HG03521 (cell line): ENCODE measurements at regions not wholly inside any gene's neighbourhood (a gene's known extent, or its start where the extent isn't known, plus 50 kb on each side); places are given as distances from the start of the nearest gene placed in this dataset.

Source experiments
- ATAC-seq: cut with Tn5 transposase; IDR thresholded peaks from one replicate; pipeline ENCODE4 v1.9.1; 2021; ENCODE audit warnings: mild to moderate bottlenecking, moderate library complexity; ENCODE audit not compliant: unreplicated experiment

DNA sequence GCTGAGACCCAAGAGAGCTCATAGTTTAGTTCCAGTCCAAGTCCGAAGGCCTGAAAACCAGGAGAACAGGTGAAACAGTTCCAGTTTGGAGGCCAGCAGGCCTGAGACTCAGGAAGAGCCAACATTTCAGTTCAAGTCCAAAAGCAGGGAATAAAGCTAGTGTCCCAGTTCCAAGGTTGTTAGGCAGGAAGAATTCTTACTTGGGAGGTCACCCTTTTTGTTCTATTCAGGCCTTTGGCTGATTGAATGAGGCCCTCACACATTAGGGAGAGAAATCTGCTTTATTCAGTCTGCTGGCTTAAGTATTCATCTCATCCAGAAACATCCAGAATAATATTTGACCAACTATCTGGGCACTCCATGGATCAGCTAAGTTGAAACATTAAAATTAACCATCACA is 294.6 kb downstream of the PCNX1 start:
- no peak for ATAC-seq

DNA sequence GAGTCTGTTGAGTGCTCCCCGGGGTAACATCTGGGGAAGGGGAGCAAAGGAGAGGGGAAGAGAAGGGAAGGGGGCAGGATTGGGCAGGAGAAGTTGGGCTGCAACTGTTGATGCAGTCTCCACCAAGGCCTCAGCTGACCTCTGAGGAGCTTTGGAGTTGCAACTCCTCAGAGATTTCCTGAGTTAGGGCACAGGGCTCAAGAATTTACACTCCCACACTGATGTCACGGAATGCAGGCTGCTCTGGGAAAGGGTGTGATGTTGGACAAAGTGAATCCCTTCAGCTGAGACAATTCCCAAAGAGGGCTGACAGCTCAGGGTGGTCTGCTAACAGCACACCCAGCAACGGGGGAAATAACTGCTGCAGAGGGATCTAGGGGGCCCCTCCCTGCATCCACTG is 295.6 kb downstream of the PCNX1 start:
- ATAC-seq, result no peak

DNA sequence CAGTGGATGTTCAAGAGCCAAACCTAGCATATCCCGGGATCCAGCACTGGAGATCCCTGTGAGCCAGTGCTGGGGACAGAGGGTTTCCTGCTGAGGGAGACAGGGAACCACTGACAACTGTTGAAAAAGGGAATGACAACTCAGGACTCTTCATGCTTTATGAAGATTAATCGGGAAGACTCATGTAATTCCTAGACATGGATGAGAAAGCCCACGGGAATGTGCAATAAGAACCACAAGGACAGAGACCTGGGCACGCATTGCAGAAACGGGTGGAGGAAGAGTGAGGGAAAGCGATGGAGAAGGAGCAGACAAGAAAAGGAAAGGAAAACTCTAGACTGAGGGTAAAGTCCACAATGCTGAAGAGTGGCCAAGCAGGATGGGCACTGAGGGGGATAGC is 296.0 kb downstream of the PCNX1 start:
- ATAC-seq, result no peak

- ATAC-seq, result no peak
These were observed 297.0 kb downstream of the PCNX1 start for GRCh38 chr14:71204231-71204630.

DNA sequence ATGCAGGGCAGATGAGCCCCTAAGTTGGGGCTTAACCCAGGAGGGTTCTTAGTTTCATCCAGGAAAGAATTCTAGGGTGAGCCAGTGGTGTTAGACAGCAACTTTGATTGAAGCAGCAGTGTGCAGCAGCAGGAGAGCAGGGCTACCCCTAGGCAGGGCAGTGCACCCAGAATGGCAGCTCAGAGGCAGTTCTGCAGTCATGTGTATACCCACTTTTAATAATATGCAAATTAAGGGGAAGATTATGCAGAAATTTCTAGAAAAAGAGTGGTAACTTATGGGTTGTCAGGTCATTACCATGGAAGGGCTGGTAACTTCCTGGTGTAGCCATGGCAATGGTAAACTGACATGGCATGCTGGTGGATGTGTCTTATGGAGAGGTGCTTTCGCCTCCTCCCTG is 297.5 kb downstream of the PCNX1 start:
- no peak for ATAC-seq

DNA sequence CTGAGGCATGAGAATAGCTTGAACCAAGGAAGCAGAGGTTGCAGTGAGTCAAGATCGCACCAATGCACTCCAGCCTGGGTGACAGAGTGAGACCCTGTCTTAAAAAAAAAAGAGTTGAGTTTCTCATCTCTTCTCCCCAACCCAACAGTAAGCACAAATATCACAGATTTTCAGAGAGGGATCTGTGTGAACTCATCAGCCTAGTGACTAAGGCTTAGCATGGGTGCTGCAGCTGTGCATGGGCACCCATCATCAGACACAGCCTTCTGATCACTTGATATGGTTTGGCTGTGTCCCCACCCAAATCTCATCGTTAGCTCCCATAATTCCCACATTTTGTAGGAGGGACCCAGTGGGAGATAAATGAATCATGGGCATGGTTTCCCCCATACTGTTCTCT is 298.9 kb downstream of the PCNX1 start:
- no peak for ATAC-seq

- ATAC-seq, result no peak
These were observed 299.6 kb downstream of the PCNX1 start for GRCh38 chr14:71206766-71207371.

DNA sequence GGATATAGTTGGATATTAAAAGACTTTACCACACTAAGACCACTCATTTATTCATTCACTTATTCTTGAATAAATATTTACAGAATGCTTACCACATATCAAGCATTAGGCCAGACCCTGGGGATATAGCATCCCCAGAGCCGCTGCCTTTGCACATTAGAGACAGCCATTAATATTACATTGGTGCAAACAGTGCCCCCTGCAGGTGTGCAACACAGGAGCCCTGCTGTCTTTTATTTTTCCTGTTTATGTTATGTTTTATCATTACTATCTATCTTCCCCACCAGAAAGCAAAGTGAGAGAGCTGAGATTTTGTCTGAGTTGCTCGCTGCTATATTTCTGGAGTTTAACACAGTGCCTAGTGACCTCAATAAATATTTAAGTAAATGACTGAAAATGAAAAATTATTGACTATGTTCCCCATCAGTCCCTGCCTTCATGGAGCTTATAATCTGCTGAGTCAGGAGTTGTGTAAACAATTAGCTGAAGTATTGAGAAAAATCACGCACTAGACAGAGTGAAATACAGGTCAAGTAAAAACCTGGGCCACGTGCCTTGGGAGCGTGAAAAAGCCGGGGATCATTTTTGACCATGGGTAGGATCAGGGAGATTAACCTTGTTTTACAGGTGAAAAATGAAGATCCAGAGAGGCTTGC is 301.6 kb downstream of the PCNX1 start:
- ATAC-seq, result no peak

GRCh38 chr14:71209888-71210287 is 302.6 kb downstream of the PCNX1 start:
- ATAC-seq, result no peak

DNA sequence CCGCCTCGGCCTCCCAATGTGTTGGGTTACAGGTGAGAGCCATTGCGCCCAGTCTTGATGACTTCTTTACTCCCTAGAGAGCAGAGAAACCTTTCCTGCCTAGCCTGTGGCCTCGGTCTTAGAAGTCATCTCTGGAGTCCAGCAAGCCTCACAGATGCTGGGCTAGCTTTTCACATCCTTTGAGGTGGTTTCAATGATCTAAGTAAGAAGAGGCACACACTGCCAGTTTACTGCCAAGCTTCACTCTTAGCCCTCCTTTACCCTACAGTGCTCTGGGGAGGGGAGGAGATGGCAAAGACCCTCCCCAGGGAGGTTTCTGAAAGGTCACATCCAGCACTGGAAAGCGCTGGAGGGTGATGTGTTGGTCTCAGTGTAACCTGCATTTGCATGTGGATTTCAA is 304.8 kb downstream of the PCNX1 start:
- ATAC-seq, result no peak

- ATAC-seq, result no peak
These were observed 305.4 kb downstream of the PCNX1 start for GRCh38 chr14:71212683-71213107.

DNA sequence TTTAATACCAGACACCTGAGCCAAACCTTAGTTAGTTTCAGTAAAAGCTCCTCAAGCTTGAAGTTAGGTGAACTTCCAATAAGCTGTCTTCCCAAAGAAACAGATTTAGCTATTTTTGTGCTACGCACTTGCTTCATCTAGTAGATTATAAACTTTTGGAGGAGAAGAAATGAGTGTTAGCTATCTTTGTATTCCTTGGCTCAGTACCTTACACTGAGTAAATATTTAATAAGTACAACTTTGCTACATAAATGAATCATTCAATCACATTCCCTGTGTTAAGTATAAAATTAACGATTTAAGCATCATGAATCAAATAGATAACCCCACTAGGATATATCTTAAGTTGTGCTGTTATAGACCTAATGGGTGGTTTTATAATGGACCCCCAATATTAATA is 307.0 kb downstream of the PCNX1 start:
- no peak for ATAC-seq

DNA sequence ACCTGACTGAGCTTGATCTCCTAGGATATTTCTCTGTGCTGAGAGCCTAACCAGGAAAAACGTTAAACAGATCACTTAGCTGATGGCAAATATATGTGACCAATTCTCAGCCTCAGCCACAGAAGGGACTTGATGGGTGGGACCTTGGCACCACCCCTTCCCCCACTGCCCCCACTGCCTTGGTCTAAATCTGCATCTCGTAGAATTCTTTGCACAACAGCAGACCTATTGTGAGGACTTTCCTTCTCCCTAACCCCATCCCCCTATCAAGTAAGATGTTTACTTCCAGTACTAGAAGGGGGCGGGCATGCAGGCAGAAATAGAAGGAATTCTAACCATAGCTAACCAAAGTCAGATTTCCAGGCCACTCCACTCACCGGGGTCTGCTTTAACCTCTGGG is 313.2 kb downstream of the PCNX1 start:
- no peak for ATAC-seq

- ATAC-seq, result no peak
These were observed 313.9 kb downstream of the PCNX1 start for GRCh38 chr14:71221119-71221518.

- no peak for ATAC-seq
These were observed 317.9 kb downstream of the PCNX1 start for GRCh38 chr14:71225113-71225512.

GRCh38 chr14:71228711-71229110 is 321.5 kb downstream of the PCNX1 start:
- ATAC-seq, result no peak

DNA sequence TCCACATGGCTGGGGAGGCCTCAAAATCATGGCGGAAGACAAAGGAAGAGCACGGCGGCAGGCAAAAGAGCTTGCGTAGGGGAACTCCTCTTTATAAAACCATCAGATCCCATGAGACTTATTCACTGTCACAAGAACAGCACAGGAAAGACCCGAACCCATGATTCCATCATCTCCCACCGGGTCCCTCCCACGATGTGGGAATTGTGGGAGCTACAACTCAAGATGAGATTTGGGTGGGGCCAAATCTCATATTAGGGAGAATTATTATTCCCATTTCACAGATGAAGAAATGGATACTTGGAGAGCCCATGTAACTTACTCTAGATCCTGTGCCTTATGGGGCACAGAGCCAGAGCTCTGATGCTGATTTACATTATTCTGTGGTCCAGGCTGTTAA is 322.6 kb downstream of the PCNX1 start:
- ATAC-seq, result no peak

- ATAC-seq, result no peak
These were observed 323.6 kb downstream of the PCNX1 start for GRCh38 chr14:71230897-71231296.

DNA sequence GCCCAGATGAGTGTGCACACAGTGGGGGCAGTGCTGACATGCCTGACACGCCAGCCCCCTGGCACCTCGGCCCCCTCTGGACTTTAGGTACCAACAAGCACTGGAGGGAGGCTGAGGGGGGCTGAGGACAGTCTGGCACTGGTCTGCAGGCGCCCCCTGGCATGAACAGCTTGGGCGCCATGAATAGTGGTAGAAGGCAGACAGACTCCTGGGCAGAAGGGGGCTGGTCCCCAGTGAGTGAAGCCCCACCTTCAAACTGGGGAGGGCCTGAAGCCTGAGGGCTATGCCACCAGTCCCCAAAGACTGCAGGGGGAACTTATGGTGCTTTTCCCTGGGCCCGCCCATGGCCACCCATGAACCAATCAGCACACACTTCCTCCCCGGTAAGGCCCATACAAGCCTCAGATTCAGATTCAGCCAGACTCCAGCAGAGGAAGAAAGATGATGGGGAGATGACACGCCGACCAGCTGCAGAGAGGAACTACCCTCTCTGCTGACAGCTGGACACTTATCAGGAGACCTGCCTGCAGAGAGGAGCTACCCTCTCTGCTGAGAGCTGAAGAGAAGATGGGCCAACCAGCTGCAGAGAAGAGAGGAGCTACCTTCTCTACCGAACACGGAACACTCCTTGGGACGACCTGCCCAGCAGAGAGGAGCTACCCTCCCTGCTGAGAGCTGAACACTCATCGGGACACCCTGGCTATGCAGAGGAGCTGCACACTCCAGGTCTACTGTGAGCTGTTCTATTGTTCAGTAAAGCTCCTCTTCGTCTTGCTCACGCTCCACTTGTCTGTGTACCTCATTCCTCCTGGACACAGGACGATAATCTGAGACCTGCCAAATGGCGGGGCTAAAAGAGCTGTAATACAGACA is 324.5 kb downstream of the PCNX1 start:
- no peak for ATAC-seq

DNA sequence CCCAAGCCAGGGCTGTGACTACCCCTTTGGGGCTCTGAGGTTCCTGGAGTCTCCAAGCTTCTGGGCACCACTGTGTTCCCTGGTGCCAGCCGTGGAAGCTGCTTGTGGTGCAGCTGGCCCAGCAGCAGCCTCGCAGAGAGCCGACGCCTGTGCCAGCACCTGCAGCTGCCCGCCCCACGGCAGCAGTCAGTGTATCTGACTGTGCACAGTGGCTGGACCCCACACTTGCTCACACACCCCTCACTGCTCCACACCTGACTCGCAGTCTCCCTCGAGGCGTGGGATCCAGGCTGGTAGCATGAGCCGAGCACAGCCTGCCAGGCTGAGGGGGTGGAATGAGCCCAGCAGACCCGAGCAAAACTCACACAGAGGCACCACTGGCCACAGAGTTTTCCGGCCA is 325.2 kb downstream of the PCNX1 start:
- ATAC-seq, result no peak

DNA sequence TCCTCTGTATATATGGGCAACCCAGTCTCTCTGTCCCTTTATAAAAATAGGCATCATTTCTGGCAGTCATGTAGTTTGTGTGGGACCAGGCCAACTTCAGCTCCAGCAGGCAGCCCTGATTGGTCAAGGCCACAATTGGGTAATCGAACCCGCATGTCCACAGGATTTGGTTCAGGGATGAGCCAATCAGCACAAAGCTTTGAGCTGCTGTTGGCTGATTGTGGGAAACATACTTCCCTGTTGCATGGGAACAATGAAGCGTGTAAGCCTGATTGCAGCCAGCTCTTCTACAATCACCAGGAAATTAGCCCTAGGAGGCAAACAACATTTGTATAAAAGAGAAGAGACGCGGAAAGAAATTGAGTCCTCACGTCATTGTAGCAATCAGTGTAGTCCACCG is 328.6 kb downstream of the PCNX1 start:
- ATAC-seq, result no peak

DNA sequence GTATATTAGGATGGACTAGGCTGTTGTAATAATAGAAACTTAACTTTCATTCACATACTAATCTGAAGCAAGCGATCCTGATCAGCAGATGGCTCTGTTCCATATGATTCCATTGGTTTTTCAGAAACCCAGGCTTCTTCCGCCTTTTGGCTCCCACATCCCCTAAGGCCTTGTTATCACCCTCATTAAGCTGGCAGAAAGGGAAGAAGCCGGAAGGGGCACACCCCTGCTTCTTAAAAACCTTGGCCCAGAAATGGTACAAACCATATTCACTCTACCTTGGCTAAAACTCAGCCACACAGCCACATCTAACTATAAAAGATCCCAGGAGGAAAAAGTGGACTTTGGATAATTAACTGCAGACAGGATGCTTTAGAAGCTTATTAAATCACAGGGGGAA is 329.2 kb downstream of the PCNX1 start:
- ATAC-seq, result no peak
